ENCODE measurements at regions not wholly inside any gene's neighbourhood (a gene's known extent, or its start where the extent isn't known, plus 50 kb on each side); places are given as distances from the start of the nearest gene placed in this dataset.
"Not testable (repeated sequence)": the region's sequence is repeated elsewhere in the genome, so short reads cannot be mapped to it uniquely, and the experiment has no call there.

DNA sequence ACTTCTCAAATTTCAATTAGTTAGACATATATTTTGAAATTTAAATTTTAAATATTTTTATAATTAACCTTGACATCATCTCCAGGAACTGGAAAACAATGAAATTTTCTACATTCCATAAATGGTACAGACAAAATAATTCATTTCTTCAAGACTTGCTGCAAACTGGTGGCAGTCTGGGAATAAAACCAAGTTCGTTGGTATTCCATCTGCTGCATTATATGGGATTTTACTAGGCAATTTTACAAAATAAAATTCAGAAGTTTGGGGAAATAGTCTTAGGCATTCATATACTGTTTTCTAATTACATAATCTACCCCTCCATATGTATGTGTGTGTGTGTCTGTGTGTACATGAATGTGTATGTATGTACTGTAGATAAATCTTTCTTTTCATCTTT is 984.6 kb upstream of the KCND2 start:
- Histone ChIP-seq H3K9me3 (replicated peaks) (no peaks in the 10 kb centered on the region), H3K36me3 (no peaks in the 10 kb centered on the region), H3K4me1 (no peaks in the 10 kb centered on the region), H3K27ac (no peak overlapping the region), H3K27me3 (no peaks in the 10 kb centered on the region; the same call in 1 of the 2 replicates), H3K4me3 (no peak overlapping the region)
- no peak for DNase-seq

DNA sequence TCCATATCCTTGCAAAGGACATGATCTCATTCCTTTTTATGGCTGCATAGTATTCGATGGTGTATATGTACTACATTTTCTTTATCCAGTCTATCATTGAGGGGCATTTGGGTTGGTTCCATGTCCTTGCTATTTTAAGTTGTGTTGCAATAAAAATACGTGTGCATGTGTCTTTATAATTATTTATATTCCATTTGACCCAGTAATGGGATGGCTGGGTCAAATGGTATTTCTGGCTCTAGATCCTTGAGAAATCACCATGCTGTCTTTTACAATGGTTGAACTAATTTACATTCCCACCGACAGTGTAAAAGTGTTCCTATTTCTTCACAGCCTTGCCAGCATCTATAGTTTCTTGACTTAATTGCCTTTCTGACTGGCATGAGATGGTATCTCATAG is 972.6 kb upstream of the KCND2 start:
- not testable (repeated sequence) for H3K4me3 ChIP-seq; H3K4me1 ChIP-seq; H3K9me3 ChIP-seq (replicated peaks); H3K27ac ChIP-seq; DNase-seq; H3K36me3 ChIP-seq; H3K27me3 ChIP-seq

DNA sequence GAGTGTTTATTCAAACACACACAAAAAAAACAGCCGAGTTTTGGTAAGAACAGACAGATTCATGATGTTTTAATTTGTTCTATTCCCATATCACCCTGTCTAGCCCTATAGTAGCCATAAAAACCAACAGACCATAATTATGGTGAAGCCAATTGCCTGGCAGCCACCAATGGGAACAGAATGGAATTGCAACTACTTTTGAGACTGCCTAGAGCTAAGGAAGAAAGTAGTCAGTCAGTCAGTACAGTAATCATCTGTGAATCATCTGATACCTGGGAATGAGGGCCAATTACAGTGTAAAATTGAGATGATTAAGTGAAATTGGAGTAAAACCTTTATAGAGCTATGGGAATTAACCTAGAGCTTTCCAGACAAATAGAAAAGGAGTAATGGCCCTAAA is 952.7 kb upstream of the KCND2 start:
- no peaks in the 10 kb centered on the region for H3K36me3 ChIP-seq
- no peaks in the 10 kb centered on the region for H3K27me3 ChIP-seq
- no peaks in the 10 kb centered on the region for H3K4me1 ChIP-seq
- no peak overlapping the region for H3K4me3 ChIP-seq
- H3K9me3 ChIP-seq (replicated peaks): no peaks in the 10 kb centered on the region
- H3K27ac ChIP-seq: no peak overlapping the region
- DNase-seq: no peak

DNA sequence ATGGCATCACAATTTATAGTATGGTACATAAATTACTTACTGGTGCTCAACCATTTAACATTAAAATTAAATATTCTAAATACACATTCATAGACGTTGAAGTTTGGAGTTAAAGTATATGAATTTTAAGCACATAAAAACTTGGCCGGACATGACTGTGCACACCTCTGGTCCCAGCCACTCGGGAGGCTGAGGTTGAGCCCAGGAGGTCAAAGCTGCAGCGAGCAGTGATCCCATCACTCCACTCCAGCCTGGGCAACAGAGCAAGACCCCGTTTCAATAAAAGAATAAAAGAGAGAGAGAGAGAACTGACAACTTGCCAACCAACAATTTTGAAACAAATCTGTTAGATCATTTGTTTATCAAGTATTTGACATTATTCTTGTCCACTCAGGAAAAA is 943.3 kb upstream of the KCND2 start:
- DNase-seq: no peak
- Histone ChIP-seq H3K27ac (no peak overlapping the region), H3K4me3 (no peak overlapping the region), H3K9me3 (replicated peaks) (no peaks in the 10 kb centered on the region), H3K36me3 (no peaks in the 10 kb centered on the region), H3K27me3 (0 out of 2 replicates have a peak, but pooled peaks cover 2% of the 10 kb centered on the region), H3K4me1 (no peaks in the 10 kb centered on the region)

DNA sequence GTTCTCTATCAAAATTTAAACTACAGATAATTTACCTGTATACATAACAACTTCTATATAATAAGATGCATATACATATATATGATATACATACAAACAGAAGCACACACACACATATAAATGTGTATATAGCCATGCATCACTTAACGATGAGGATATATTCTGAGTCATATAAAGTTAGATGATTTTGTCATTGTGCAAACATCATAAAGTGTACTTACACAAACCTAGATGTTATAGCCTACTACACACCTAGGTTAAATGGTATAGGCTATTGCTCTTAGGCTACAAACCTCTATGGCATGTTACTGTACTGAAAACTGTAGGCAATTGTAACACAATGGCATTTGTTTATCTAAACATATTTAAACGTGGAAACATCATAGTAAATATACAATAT is 937.6 kb upstream of the KCND2 start:
- 0 out of 2 replicates have a peak, but pooled peaks cover 2% of the 10 kb centered on the region for H3K27me3 ChIP-seq
- H3K27ac ChIP-seq: no peak overlapping the region
- H3K4me1 ChIP-seq: no peaks in the 10 kb centered on the region
- DNase-seq: no peak
- H3K4me3 ChIP-seq: no peak overlapping the region
- H3K9me3 ChIP-seq (replicated peaks): no peaks in the 10 kb centered on the region
- H3K36me3 ChIP-seq: no peaks in the 10 kb centered on the region

DNA sequence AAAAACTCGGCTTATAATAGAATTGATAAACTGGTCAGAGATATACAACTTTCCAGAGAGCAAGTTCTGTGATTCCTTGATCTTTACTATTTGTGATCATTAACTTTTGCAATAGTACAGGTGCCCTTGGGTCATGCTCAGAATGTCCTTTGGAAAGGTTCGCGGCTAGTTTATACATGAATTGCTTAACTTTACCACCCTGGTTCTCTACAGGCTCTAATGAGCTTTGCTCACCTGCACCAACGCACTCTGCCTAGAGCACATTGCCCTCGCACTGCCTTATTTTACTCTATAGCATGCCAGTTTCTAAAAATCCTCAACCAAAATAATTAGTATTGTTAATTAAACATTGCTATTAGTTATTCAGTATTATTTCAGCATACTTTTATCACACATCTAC is 931.2 kb upstream of the KCND2 start:
- H3K4me1 ChIP-seq: no peaks in the 10 kb centered on the region
- H3K27me3 ChIP-seq: no peaks in the 10 kb centered on the region
- DNase-seq: no peak
- H3K4me3 ChIP-seq: no peak overlapping the region
- no peak overlapping the region for H3K27ac ChIP-seq
- H3K9me3 ChIP-seq (replicated peaks): no peaks in the 10 kb centered on the region
- no peaks in the 10 kb centered on the region for H3K36me3 ChIP-seq

DNA sequence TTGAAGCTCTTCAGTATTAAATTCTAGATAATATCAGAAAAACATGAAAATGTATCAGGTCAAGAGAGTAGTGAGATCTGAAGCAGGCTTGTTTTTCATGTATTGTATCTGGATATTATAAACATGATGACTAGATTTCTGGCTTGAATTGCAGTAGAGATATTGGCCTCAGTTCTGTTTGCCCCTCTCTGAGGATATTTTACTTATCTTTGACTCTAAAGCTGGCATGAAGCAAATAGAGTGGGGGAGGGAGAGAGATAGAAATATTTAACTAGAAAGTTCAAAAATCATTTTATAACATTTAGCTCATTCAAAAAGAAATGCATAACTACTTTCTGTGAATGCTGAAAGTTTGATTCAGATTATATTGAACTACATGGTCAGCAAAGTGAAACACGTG is 929.7 kb upstream of the KCND2 start:
- Histone ChIP-seq H3K36me3 (no peaks in the 10 kb centered on the region), H3K27me3 (no peaks in the 10 kb centered on the region), H3K9me3 (replicated peaks) (no peaks in the 10 kb centered on the region), H3K4me1 (no peaks in the 10 kb centered on the region), H3K4me3 (no peak overlapping the region), H3K27ac (no peak overlapping the region)
- DNase-seq: no peak

DNA sequence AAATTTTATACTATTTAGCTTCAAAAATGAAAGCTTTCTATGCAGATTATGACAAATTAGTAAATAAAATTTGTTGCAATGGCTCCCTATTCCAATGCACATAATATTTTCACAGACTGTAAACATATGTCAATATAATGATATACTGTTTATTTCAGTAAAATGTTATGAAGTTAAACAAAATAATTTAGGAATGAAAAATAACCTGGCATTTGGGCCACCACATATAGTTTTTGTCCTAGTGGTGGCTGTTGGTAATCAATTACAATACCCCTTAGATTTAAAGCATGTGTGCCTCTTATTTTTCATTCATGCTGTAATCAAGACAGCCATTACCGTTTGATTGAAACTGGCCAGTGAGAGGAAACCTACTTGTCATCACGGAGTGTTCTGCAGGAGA is 928.5 kb upstream of the KCND2 start:
- Histone ChIP-seq H3K27ac (no peak overlapping the region), H3K4me1 (no peaks in the 10 kb centered on the region), H3K4me3 (no peak overlapping the region), H3K27me3 (no peaks in the 10 kb centered on the region), H3K9me3 (replicated peaks) (no peaks in the 10 kb centered on the region), H3K36me3 (no peaks in the 10 kb centered on the region)
- DNase-seq: no peak

DNA sequence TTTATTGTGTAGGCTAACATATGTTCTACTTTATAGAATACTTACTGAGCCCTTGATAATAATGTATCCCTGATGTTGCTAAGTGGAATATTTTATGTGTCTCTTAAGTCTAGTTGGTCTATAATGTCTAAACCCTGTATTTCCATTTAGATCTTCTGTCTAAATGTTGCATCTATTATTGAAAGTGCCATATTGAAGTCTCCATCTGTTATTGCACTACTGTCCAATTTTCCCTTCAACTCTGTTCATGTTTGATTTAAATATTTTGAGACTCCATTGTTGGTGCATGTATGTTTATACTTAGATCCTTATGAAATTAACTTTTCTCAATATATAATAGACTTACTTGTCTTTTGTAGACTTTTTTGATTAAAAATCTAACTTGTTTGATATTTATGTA is 924.5 kb upstream of the KCND2 start:
- Histone ChIP-seq H3K4me3 (no peak overlapping the region), H3K4me1 (no peaks in the 10 kb centered on the region), H3K27ac (no peak overlapping the region), H3K27me3 (no peaks in the 10 kb centered on the region), H3K9me3 (replicated peaks) (no peaks in the 10 kb centered on the region), H3K36me3 (no peaks in the 10 kb centered on the region)
- DNase-seq: no peak

DNA sequence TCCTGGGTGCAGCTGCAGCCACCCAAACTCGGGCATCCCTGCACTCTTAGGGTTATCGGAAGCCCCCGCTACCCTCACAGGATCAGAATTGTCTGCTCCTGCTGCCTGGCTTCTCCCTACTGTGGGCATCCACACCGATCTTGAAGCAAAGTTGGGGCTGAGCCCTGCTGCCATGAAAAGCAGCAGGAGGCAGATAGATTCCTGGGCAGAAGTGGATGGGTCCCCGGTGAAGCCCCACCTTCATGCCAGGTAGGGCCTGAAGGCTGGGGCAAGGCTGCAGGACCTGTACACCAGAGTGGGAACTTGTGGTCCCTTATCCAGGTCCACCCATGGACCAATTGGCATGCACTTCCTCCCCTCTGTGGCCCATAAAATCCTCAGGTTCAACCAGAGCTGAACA is 922.6 kb upstream of the KCND2 start:
- Histone ChIP-seq H3K4me1 (no peaks in the 10 kb centered on the region), H3K36me3 (no peaks in the 10 kb centered on the region), H3K27ac (no peak overlapping the region), H3K4me3 (no peak overlapping the region), H3K9me3 (replicated peaks) (no peaks in the 10 kb centered on the region), H3K27me3 (no peaks in the 10 kb centered on the region)
- no peak for DNase-seq

DNA sequence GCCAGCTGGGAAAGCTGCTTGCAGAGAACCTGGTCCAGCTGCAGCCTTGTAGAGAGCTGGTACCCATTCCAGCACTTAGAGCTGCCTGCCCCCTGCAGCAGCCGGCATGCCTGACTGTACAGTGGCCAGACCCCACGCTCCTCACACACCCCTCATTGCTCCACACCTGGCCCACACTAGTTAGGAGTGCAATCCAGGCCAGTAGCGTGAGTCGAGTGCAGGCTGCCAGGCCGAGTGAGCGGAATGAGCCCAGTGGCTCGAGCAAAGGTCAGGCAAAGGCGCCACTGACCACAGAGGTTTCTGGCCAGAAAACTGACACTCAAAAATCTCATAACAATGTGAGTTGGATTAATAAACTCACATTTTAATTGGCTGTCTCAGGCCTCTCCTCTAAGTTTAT is 921.7 kb upstream of the KCND2 start:
- Histone ChIP-seq H3K4me1 (no peaks in the 10 kb centered on the region), H3K27me3 (no peaks in the 10 kb centered on the region), H3K36me3 (no peaks in the 10 kb centered on the region), H3K9me3 (replicated peaks) (no peaks in the 10 kb centered on the region), H3K4me3 (no peak overlapping the region), H3K27ac (no peak overlapping the region)
- DNase-seq: no peak

DNA sequence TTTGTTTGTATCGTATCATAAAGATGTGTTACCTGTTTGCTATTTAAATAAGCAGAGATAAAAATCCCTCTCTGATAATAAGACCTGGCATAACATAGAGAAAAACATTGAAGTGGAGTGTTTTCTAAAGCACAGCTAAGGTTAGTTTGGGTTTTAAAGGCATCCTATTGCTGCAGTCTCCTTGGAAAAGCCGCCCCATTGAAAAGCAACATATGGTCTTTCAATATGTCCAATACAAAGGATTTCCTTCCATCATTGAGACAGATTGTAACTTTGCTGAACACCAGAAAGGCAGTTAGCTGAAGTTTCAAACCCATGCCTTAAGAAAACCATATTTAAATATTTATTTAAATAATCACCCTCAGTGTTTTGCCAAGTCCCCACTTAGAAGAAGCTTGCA is 898.5 kb upstream of the KCND2 start:
- Histone ChIP-seq H3K27ac (no peak overlapping the region), H3K4me3 (no peak overlapping the region), H3K36me3 (no peaks in the 10 kb centered on the region), H3K4me1 (no peaks in the 10 kb centered on the region), H3K27me3 (no peaks in the 10 kb centered on the region), H3K9me3 (replicated peaks) (no peaks in the 10 kb centered on the region)
- DNase-seq: no peak

DNA sequence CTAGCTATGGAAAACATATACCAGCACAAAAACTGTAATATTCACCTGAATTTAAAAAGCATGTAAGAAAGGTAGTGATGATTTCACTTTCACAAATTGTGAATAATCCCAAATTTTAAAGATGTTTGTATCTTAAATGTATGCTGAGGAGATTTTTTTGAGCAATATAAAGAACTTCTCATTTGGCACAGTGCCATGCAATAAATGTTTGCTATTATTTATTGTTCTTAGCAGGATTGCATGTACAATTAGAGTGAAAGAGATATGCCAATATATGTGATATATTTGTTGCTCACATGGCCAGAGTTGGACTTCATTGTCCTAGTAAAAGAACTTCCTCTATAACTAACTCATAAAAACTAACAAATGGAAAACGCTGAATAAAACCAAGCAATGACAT is 895.1 kb upstream of the KCND2 start:
- no peaks in the 10 kb centered on the region for H3K4me1 ChIP-seq
- H3K36me3 ChIP-seq: no peaks in the 10 kb centered on the region
- H3K27me3 ChIP-seq: no peaks in the 10 kb centered on the region
- DNase-seq: no peak
- no peaks in the 10 kb centered on the region for H3K9me3 ChIP-seq (replicated peaks)
- H3K4me3 ChIP-seq: no peak overlapping the region
- no peak overlapping the region for H3K27ac ChIP-seq

DNA sequence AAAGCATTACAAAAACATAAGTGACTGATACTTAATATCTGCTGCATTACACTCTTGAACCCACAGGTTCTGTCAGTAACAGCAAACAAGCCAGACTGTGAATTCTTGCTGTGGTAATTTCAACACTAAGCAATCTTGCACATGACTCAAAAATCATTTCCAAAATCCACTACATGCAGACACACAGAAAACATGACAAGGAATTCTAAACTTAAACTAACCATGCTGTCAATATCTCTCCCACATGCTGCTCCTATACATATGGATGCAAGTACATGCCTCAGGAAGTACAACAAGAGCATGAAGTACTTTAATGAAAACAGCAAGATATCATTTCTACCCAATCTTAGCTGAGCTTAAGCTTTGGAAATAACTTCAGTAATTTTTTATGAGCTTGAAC is 890.2 kb upstream of the KCND2 start:
- DNase-seq: no peak
- no peaks in the 10 kb centered on the region for H3K36me3 ChIP-seq
- peaks cover 1% of the 10 kb centered on the region; the same call in 1 of the 2 replicates for H3K27me3 ChIP-seq
- H3K4me1 ChIP-seq: no peaks in the 10 kb centered on the region
- H3K4me3 ChIP-seq: no peak overlapping the region
- H3K9me3 ChIP-seq (replicated peaks): no peaks in the 10 kb centered on the region
- no peak overlapping the region for H3K27ac ChIP-seq

DNA sequence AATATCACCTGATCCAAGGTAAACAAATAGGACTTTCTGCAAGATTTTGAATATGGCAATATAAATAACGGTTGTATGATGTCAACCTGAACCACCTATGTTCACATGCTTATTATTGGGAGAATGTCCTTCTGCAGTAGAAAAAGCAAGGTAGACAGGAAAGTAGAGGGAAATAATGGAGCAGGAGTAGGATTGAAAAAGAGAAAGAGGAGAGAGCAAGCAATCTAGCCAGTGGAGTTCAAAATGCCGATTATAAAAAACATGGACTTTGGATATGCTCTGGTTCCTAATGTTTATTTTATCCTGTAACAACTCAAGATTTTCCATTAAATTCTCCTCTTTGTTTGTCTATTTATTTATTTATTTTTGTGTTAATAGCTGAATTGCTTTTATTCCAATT is 878.0 kb upstream of the KCND2 start:
- Histone ChIP-seq H3K27me3 (peaks cover 3% of the 10 kb centered on the region; the same call in 1 of the 2 replicates), H3K9me3 (replicated peaks) (no peaks in the 10 kb centered on the region), H3K4me1 (no peaks in the 10 kb centered on the region), H3K27ac (no peak overlapping the region), H3K4me3 (no peak overlapping the region), H3K36me3 (no peaks in the 10 kb centered on the region)
- no peak for DNase-seq

DNA sequence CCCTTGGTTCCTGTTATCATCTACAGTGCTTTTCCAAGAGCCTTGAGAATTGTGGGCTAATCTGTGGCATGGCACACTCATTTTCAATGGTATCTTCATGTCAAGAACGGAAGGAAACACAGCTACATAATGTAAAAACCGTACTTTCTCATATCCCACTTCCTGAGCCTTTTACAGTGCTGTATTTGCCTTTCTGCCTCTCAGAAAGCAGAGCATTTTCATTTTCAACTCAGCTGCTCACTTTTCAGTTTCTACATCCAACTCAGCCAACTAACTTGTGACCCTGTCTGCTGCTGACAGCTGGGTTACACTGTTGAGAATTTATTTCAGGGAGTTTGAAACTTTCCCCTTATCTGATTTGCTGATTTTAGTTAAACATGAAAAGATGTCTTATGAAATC is 875.8 kb upstream of the KCND2 start:
- Histone ChIP-seq H3K36me3 (no peaks in the 10 kb centered on the region), H3K27me3 (peaks cover 3% of the 10 kb centered on the region; the same call in 1 of the 2 replicates), H3K27ac (no peak overlapping the region), H3K4me3 (no peak overlapping the region), H3K4me1 (no peaks in the 10 kb centered on the region), H3K9me3 (replicated peaks) (no peaks in the 10 kb centered on the region)
- DNase-seq: no peak

DNA sequence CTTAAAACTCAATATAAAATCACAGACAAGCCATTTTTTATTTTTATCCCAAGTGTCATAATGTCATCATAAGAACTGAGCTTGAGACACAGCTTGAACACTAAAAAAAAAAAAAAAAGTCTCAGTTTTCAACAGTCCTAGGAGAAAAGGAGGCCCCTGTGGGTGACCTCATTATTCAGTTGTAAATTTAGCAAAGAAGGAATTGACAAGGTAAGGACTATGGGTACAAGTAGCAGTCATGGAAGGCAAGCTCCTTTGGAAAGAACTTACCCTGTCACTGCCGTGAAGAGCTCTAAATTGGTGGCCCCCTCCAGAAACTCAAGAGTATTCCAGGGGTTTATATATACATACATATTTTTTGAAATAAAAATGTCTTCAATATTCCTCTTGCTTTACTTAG is 864.4 kb upstream of the KCND2 start:
- Histone ChIP-seq H3K27me3 (no peaks in the 10 kb centered on the region), H3K4me1 (no peaks in the 10 kb centered on the region), H3K36me3 (no peaks in the 10 kb centered on the region), H3K27ac (no peak overlapping the region), H3K4me3 (no peak overlapping the region), H3K9me3 (replicated peaks) (no peaks in the 10 kb centered on the region)
- no peak for DNase-seq
